Muscle of leg (tissue), 3 donors: ENCODE measurements at regions not wholly inside any gene's neighbourhood (a gene's known extent, or its start where the extent isn't known, plus 50 kb on each side); places are given as distances from the start of the nearest gene placed in this dataset.
"Not testable (repeated sequence)": the region's sequence is repeated elsewhere in the genome, so short reads cannot be mapped to it uniquely, and the experiment has no call there.

Experiments
- DNase-seq: peaks from one replicate; pipeline ENCODE4 v3.0.0; 2013
- H3K27ac ChIP-seq: one replicate; pipeline ENCODE4 v1.5.1; 2013; ENCODE audit warnings: mild to moderate bottlenecking, low read length, control low read depth
- H3K27me3 ChIP-seq: one replicate; pipeline ENCODE4 v1.6.1; 2013; ENCODE audit warnings: low read length; ENCODE audit not compliant: control insufficient read depth, insufficient read depth
- H3K36me3 ChIP-seq: one replicate; pipeline ENCODE4 v1.6.1; 2013; ENCODE audit warnings: low read length; ENCODE audit not compliant: control insufficient read depth, insufficient read depth
- H3K4me1 ChIP-seq: one replicate; pipeline ENCODE4 v1.6.1; 2013; ENCODE audit warnings: low read length; ENCODE audit not compliant: control insufficient read depth, insufficient read depth
- H3K4me3 ChIP-seq: one replicate; pipeline ENCODE4 v1.5.1; 2013; ENCODE audit warnings: low read length, control low read depth
- H3K9me3 ChIP-seq: replicated peaks from 2 replicates; pipeline ENCODE4 v1.6.1; 2013; ENCODE audit warnings: low read depth, low read length; ENCODE audit not compliant: control insufficient read depth
- WGBS: methylation state at CpG from one replicate; pipeline ENCODE4 v1.1.5; 2013; ENCODE audit warnings: missing lambda C conversion rate; ENCODE audit not compliant: insufficient coverage; 5-methylcytosine and 5-hydroxymethylcytosine counted together

GRCh38 chr11:12585861-12586260, 88.4 kb upstream of the TEAD1 start:
- WGBS = no CpG with 5 or more reads among the region's 3 CpGs
- peak; percentile 46 for DNase-seq
- Histone ChIP-seq H3K27me3 (no peaks in the 10 kb centered on the region), H3K4me3 (no peak overlapping the region), H3K9me3 (no peaks in the 10 kb centered on the region), H3K4me1 (peaks cover 5% of the 10 kb centered on the region), H3K36me3 (no peaks in the 10 kb centered on the region), H3K27ac (no peak overlapping the region)

GRCh38 chr11:12587333-12587991, 86.8 kb upstream of the TEAD1 start:
- no peak overlapping the region for H3K4me3 ChIP-seq
- no peaks in the 10 kb centered on the region for H3K36me3 ChIP-seq
- no peak overlapping the region for H3K27ac ChIP-seq
- H3K4me1 ChIP-seq = peaks cover 9% of the 10 kb centered on the region
- no peak for DNase-seq
- H3K9me3 ChIP-seq = no peaks in the 10 kb centered on the region
- WGBS = 8% methylated on average over 2 of the region's 6 CpGs
- no peaks in the 10 kb centered on the region for H3K27me3 ChIP-seq

GRCh38 chr11:12591706-12592105, 82.5 kb upstream of the TEAD1 start:
- no peaks in the 10 kb centered on the region for H3K36me3 ChIP-seq
- H3K9me3 ChIP-seq = no peaks in the 10 kb centered on the region
- H3K27ac ChIP-seq = no peak overlapping the region
- DNase-seq = peak; percentile 54
- peaks cover 6% of the 10 kb centered on the region for H3K4me1 ChIP-seq
- no peaks in the 10 kb centered on the region for H3K27me3 ChIP-seq
- 60% methylated on average over 4 of the region's 4 CpGs for WGBS
- H3K4me3 ChIP-seq = no peak overlapping the region

- no peak overlapping the region for H3K27ac ChIP-seq
- DNase-seq = no peak
- peaks cover 6% of the 10 kb centered on the region for H3K4me1 ChIP-seq
- H3K9me3 ChIP-seq = no peaks in the 10 kb centered on the region
- H3K36me3 ChIP-seq = no peaks in the 10 kb centered on the region
- no peaks in the 10 kb centered on the region for H3K27me3 ChIP-seq
- no peak overlapping the region for H3K4me3 ChIP-seq
- WGBS = 40% methylated on average over 1 of the region's 3 CpGs
These were observed 81.9 kb upstream of the TEAD1 start for GRCh38 chr11:12592283-12592682.

GRCh38 chr11:12595089-12595847, 79.0 kb upstream of the TEAD1 start:
- DNase-seq, H3K27me3 ChIP-seq, H3K4me1 ChIP-seq, H3K4me3 ChIP-seq, H3K36me3 ChIP-seq, H3K27ac ChIP-seq, H3K9me3 ChIP-seq: not testable (repeated sequence)
- no CpG with 5 or more reads among the region's 2 CpGs for WGBS

GRCh38 chr11:12598330-12599256, 75.6 kb upstream of the TEAD1 start:
- no peak overlapping the region for H3K4me3 ChIP-seq
- H3K27me3 ChIP-seq = no peaks in the 10 kb centered on the region
- H3K4me1 ChIP-seq = peaks cover 2% of the 10 kb centered on the region
- H3K36me3 ChIP-seq = no peaks in the 10 kb centered on the region
- DNase-seq = peak; percentile 21
- WGBS = 20% methylated on average over 1 of the region's 7 CpGs
- H3K9me3 ChIP-seq = no peaks in the 10 kb centered on the region
- H3K27ac ChIP-seq = no peak overlapping the region

DNA sequence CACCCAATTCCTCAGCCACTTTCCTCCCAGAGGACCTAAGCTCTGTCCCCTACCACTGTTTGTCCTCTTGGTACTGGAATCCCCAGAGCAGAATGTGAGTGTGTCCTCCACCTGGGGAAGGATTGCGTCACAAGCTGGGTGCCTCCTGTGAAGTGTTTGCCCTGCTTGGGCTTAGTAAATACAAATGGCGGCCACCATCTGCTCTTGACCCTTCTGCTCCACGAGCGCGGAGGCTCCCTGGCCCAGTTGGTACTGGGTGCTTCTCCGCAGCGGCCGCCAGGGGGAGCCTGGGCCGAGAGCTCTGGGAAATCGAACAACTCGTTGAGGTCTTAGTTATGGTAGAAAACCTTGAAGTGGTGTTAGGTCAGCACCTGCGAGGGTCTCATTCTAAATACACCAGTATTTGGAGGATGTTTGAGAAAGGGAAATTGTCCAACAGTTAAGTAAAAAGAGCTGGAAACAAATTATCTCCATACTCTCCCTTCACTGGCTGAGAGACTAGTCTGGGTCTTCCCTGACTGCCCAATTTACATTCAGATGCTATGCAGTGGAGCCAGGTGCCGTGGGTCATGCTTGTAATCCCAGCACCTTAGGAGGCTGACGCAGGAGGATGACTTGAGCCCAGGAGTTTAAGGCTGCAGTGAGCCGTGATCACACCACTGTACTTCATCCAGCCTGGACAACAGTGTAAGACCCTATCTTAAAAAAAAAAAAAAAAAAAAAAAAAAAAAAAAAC, 74.6 kb upstream of the TEAD1 start:
- WGBS = 43% methylated on average over 8 of the region's 15 CpGs
- no peak overlapping the region for H3K27ac ChIP-seq
- peak; percentile 16 for DNase-seq

DNA sequence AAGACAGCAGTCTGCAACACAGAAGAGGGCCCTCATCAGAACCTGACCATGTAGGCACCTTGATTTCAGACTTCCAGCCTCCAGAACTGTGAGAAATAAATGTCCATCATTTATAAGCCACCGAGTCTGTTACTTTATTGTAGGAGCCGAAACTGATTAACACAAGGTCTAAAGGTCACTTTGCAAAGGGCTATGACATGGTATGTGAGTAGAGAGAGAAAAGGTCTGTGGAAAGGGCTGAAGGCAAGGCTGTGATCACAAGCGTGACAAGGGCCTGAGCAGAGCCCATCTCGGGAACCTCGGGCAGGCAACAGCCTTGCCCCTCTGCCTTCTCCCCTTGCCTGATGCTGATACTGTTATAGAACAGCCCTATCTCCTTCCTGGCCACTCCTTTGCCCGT, 73.4 kb upstream of the TEAD1 start:
- no peak overlapping the region for H3K4me3 ChIP-seq
- H3K4me1 ChIP-seq = peaks cover 4% of the 10 kb centered on the region
- DNase-seq = no peak
- H3K36me3 ChIP-seq = no peaks in the 10 kb centered on the region
- no peaks in the 10 kb centered on the region for H3K9me3 ChIP-seq
- H3K27ac ChIP-seq = no peak overlapping the region
- 48% methylated on average over 5 of the region's 6 CpGs for WGBS
- H3K27me3 ChIP-seq = no peaks in the 10 kb centered on the region

More for the DNA sequence above, 74.6 kb upstream of the TEAD1 start:
- Histone ChIP-seq H3K4me3 (no peak overlapping the region), H3K4me1 (peaks cover 4% of the 10 kb centered on the region), H3K36me3 (no peaks in the 10 kb centered on the region), H3K9me3 (no peaks in the 10 kb centered on the region), H3K27me3 (no peaks in the 10 kb centered on the region)

GRCh38 chr11:12602421-12602820, 71.8 kb upstream of the TEAD1 start:
- no peaks in the 10 kb centered on the region for H3K27me3 ChIP-seq
- H3K4me1 ChIP-seq = peaks cover 4% of the 10 kb centered on the region
- H3K4me3 ChIP-seq = no peak overlapping the region
- no peak overlapping the region for H3K27ac ChIP-seq
- WGBS = 68% methylated on average over 3 of the region's 4 CpGs
- no peak for DNase-seq
- no peaks in the 10 kb centered on the region for H3K36me3 ChIP-seq
- H3K9me3 ChIP-seq = no peaks in the 10 kb centered on the region
